NCI-H510A treated with DMSO at 0.1 percent for 48 hours (cell line): ENCODE measurements at regions not wholly inside any gene's neighbourhood (a gene's known extent, or its start where the extent isn't known, plus 50 kb on each side); places are given as distances from the start of the nearest gene placed in this dataset.
"Not testable (repeated sequence)": the region's sequence is repeated elsewhere in the genome, so short reads cannot be mapped to it uniquely, and the experiment has no call there.

Experiments used
- DNase-seq: peaks from one replicate; lab custom pipeline; 2025; lab: John Stamatoyannopoulos, UW

DNA sequence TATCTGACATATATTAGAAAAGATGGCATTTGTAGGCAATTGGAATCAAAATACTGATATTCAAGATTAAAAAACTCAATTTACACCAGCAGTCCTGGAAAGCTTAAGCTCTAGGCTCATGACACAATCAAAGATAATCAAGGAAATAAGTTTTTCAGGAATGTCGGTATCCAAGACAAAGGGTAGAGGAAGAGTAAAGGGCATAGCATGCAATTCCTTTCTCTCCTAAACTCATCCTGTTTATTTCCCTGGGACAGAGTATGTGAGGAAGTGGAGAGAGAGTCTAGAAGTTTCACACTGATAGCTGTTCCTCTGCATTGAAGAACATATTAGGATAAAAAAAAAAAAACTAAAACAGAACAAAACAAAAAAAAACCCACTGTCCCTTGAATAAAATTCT is 2452.1 kb downstream of the PCDH9 start:
- DNase-seq = no peak

DNA sequence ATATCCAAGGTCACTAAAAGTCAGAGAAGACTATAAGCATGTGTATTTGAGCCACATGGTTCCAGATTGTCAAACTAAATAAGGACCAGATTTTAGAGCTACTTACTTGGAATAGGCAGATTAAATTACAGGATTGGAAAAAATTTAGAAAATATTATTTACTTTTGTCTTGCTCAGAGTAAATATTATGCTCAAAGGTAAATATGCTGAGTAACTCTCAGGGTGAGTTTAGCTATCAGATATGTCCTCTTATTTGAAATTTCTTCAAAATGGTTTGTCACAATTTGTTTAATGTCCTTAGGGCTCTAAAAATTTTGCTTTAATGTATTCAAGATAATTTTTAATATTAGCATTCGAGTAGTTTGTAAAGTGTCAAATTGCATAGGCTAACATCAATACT is 2455.2 kb downstream of the PCDH9 start:
- no peak for DNase-seq

GRCh38 chr13:64770743-64771142 is 2459.4 kb downstream of the PCDH9 start:
- DNase-seq = no peak

GRCh38 chr13:64767054-64767453 is 2463.1 kb downstream of the PCDH9 start:
- DNase-seq = no peak

DNA sequence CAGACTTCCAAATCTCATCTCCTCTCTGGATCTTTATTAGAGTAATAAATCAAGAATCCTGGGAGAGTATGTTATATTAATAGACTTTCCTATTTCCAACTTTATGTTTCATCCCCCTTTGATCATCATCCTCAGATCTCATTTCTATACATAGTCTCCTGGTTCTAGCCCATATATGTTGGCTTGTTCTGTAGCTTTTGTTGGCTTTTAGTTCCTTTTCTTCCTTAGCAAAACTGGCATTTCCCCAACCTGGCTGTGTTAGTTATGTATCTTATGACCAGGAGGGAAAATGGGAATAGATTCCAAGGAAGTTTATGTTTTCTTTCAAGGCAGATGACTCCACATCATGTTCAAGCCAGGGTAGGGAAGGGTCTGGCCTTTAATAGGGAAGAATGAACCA is 2464.5 kb downstream of the PCDH9 start:
- DNase-seq = no peak

GRCh38 chr13:64758521-64759244 is 2471.5 kb downstream of the PCDH9 start:
- DNase-seq = no peak

DNA sequence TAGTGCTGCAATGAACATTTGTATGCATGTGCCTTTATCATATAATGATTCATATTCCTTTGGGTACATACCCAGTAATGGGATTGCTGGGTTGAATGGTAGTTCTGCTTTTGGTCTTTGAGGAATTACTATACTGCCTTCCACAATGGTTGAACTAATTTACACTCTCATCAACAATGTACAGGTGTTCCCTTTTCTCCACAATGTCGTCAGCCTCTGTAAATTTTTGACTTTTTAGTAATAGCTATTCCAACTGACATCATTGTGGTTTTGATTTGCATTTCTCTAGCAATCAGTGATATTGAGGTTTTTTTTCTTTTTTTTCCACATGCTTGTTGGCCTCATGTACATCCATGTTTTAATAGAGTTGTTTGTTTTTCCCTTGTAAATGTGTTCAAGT is 2473.5 kb downstream of the PCDH9 start:
- no peak for DNase-seq

DNA sequence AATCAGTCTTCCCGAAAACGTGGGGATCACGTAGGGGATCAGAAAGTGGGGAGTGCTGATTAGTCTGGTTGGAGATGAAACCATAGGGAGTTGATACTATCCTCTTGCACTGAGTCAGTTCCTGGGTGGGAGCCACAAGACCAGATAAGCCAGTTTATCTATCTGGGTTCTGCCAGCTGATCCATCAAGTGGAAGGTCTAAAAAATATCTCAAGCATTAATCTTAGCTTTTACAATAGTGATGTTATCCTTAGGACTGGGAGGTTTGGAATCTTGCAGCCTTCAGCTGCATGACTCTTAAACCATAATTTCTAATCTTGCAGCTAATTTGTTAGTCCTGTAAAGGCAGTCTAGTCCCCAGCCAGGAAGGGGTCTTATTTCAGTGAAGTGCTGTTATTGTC is 2474.2 kb downstream of the PCDH9 start:
- no peak for DNase-seq

DNA sequence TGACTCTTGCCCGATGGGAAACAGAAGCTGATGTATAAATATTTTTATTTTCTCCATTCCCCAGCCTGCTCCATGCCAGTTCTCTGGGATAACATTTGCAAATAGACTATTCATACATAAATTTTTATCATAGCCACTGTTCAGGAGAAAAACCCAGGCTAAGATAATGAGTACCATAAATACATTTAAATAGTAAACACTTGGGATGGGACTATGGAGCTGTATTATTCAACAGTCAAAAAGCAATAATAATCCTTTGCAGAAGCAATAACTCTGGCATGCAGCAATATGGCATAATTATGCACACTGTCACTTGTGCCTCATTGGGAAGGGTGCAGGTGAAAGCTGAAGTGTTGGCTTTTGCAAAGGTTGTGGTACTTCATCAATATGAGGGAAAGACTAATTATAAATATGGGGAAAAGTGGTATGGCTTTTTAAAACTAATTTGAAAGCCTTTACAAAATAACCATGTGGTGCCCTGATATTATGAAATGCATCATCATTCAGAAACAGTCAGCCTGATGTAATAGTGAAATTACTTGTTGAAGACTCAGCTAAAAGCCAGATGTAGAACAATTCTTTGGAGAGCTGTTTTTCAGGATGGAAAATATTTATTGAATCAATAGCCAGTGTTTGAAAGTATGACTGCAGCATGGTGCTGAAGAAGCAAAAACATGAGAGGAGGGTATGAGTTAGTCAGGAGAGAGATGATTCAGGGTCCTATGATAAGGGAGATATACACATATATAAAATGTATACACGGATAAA is 2476.7 kb downstream of the PCDH9 start:
- no peak for DNase-seq

GRCh38 chr13:64749301-64749700 is 2480.8 kb downstream of the PCDH9 start:
- DNase-seq = no peak

GRCh38 chr13:64746845-64747244 is 2483.3 kb downstream of the PCDH9 start:
- DNase-seq = no peak

GRCh38 chr13:64740493-64740892 is 2489.6 kb downstream of the PCDH9 start:
- DNase-seq = no peak

DNA sequence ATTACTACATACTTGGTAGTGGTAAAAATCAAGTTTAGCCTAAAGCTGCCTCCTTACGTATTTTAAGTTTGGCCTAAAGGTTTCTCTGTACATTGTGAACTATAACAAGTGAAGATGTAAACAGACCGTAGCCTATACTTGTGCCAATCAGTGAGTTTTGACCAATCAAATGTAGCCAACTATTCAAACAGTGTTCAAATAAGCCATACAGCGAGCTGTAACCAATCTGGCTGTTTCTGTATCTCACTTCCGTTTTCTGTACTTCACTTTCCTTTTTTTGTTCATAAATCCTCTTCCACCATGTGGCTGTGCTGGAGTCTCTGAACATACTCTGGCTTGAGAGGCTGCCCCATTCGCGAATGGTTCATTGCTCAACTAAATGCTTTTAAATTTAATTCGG is 2504.6 kb downstream of the PCDH9 start:
- no peak for DNase-seq

- DNase-seq = no peak
Measured at GRCh38 chr13:64723724-64724123, 2506.4 kb downstream of the PCDH9 start.

DNA sequence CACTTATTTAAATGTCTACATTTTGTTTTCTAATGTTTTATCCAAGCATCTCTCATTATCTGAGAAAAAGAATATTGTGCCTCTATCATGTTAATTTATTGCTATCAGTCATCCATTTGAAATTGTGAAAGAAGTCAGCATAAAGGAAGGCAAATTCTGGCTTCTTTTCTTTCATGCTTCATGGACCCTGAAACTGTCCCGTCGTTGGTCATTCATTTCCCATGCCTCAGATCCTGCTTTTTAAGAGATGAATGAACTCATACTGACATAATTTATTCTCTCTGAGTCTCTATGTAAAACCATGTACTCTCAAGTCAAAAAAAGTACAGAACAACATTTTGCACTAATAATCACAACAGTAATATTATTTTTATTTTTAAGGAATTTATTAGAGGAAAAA is 2512.0 kb downstream of the PCDH9 start:
- DNase-seq = no peak

GRCh38 chr13:64716936-64717335 is 2513.2 kb downstream of the PCDH9 start:
- DNase-seq = no peak

GRCh38 chr13:64709079-64709478 is 2521.1 kb downstream of the PCDH9 start:
- no peak for DNase-seq

DNA sequence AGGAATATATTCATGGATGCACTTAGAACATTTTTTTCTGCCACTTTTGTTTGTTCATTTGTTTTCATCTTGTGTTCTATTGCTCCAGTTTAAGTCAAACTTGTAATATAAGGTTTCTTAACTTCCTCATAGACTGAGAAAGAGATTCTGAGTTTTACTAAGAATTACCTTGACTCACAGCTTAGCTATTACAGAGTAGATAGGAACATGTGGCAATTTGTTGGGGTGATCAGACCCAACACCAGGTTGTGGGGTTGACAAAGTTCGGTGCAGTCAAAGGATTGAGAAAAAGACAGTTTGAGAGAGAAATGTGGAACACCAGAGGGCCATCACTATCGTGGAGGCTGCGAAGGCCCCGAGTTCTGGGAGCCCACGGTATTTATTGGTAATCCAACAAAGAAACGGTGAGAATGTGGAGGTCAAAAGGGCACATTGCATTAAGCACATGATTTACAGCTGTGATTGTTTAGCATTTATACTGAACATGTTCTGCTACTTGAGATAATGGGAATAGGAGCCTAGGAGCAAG is 2526.0 kb downstream of the PCDH9 start:
- no peak for DNase-seq

- no peak for DNase-seq
Measured at GRCh38 chr13:64697226-64697625, 2532.9 kb downstream of the PCDH9 start.

- DNase-seq = no peak
Measured at GRCh38 chr13:64688893-64689677, 2541.1 kb downstream of the PCDH9 start.

DNA sequence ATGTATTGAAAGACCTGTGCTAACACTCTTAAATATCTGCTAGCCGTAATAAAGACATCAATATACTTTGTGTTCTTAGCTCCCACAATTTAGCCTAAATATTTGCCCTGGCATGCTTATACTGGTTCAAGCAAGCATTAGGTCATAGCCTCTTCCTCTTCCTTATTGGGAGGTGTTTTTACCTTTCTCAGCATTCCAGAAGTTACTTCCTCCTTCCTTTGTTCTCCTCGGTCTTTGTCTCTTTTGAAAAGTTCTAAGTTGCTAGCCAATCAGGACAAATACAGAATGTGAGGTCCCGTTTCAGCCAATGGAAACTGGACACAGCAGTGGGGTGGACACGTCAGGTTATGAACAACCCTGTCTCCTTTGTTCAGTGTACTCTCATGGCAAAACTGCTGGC is 2543.6 kb downstream of the PCDH9 start:
- DNase-seq = not testable (repeated sequence)

GRCh38 chr13:64684685-64685431 is 2545.3 kb downstream of the PCDH9 start:
- no peak for DNase-seq
